ENCODE measurements at regions not wholly inside any gene's neighbourhood (a gene's known extent, or its start where the extent isn't known, plus 50 kb on each side); places are given as distances from the start of the nearest gene placed in this dataset.

GRCh38 chr12:126481688-126482087, 1416.5 kb downstream of the AACS start:
- TF ChIP-seq, protein P1, sequence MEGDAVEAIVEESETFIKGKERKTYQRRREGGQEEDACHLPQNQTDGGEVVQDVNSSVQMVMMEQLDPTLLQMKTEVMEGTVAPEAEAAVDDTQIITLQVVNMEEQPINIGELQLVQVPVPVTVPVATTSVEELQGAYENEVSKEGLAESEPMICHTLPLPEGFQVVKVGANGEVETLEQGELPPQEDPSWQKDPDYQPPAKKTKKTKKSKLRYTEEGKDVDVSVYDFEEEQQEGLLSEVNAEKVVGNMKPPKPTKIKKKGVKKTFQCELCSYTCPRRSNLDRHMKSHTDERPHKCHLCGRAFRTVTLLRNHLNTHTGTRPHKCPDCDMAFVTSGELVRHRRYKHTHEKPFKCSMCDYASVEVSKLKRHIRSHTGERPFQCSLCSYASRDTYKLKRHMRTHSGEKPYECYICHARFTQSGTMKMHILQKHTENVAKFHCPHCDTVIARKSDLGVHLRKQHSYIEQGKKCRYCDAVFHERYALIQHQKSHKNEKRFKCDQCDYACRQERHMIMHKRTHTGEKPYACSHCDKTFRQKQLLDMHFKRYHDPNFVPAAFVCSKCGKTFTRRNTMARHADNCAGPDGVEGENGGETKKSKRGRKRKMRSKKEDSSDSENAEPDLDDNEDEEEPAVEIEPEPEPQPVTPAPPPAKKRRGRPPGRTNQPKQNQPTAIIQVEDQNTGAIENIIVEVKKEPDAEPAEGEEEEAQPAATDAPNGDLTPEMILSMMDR (conservative IDR thresholded peaks at IDR 0.05 in 1 of 2, IDR thresholded peaks at IDR 0.05 in 1 of 2; ENCODE audit: extremely low read depth in 1 of 2, insufficient read depth in 1 of 2, low read depth in 1 of 2, low read length in 2 of 2), result no peak
- no peak for TF ChIP-seq EZH2 (IDR thresholded peaks at IDR 0.05; ENCODE audit: borderline replicate concordance, low read length)

Measured in mammary epithelial cell (primary cell).